Muscle of back (tissue), 3 donors: ENCODE measurements at regions not wholly inside any gene's neighbourhood (a gene's known extent, or its start where the extent isn't known, plus 50 kb on each side); places are given as distances from the start of the nearest gene placed in this dataset.
"Not testable (repeated sequence)": the region's sequence is repeated elsewhere in the genome, so short reads cannot be mapped to it uniquely, and the experiment has no call there.

Source experiments
- DNase-seq, 3 donors: peaks; one replicate each; pipeline versions ENCODE4 v3.0.0 to v3.0.0-alpha.2; 2013

- not testable (repeated sequence) for DNase-seq
Observed at GRCh38 chr3:16073990-16074671, 100.3 kb upstream of the GALNT15 start.

- DNase-seq: peak in 2 of 3 donors; percentile 57 to 65
Observed at GRCh38 chr3:16075647-16076046, 98.8 kb upstream of the GALNT15 start.

- DNase-seq: no peak
Observed at GRCh38 chr3:16076564-16076963, 97.9 kb upstream of the GALNT15 start.

- not testable (repeated sequence) for DNase-seq
Observed at GRCh38 chr3:16077146-16077545, 97.3 kb upstream of the GALNT15 start.

- not testable (repeated sequence) for DNase-seq
Observed at GRCh38 chr3:16077681-16078080, 96.8 kb upstream of the GALNT15 start.

GRCh38 chr3:16079519-16079918, 95.0 kb upstream of the GALNT15 start:
- DNase-seq: peak in 1 of 3 donors; percentile 83

GRCh38 chr3:16081661-16082060, 92.8 kb upstream of the GALNT15 start:
- DNase-seq: no peak

GRCh38 chr3:16084887-16085286, 89.6 kb upstream of the GALNT15 start:
- DNase-seq: peak in 1 of 3 donors; percentile 81

GRCh38 chr3:16085410-16085809, 89.1 kb upstream of the GALNT15 start:
- no peak for DNase-seq

- DNase-seq: peak in 2 of 3 donors; percentile 89 to 91
Observed at GRCh38 chr3:16085884-16086608, 88.4 kb upstream of the GALNT15 start.

- DNase-seq: no peak
Observed at GRCh38 chr3:16086690-16087089, 87.8 kb upstream of the GALNT15 start.

GRCh38 chr3:16088496-16088895, 86.0 kb upstream of the GALNT15 start:
- DNase-seq: no peak

- DNase-seq: no peak
Observed at GRCh38 chr3:16089521-16089920, 85.0 kb upstream of the GALNT15 start.

GRCh38 chr3:16090024-16090423, 84.5 kb upstream of the GALNT15 start:
- peak; percentile 59 to 98 (median 75) for DNase-seq

GRCh38 chr3:16090706-16091105, 83.8 kb upstream of the GALNT15 start:
- no peak for DNase-seq

- DNase-seq: no peak
Observed at GRCh38 chr3:16092923-16093322, 81.6 kb upstream of the GALNT15 start.

GRCh38 chr3:16101295-16102186, 72.9 kb upstream of the GALNT15 start:
- no peak for DNase-seq

GRCh38 chr3:16102187-16102561, 72.3 kb upstream of the GALNT15 start:
- DNase-seq: no peak

GRCh38 chr3:16102905-16103364, 71.5 kb upstream of the GALNT15 start:
- peak in 2 of 3 donors; percentile 15 to 92 for DNase-seq

- DNase-seq: peak in 1 of 3 donors; percentile 89
Observed at GRCh38 chr3:16103472-16103871, 71.0 kb upstream of the GALNT15 start.

GRCh38 chr3:16104156-16104555, 70.3 kb upstream of the GALNT15 start:
- no peak for DNase-seq

- DNase-seq: no peak
Observed at GRCh38 chr3:16106050-16106449, 68.4 kb upstream of the GALNT15 start.
